Daoy (cell line): ENCODE measurements at regions not wholly inside any gene's neighbourhood (a gene's known extent, or its start where the extent isn't known, plus 50 kb on each side); places are given as distances from the start of the nearest gene placed in this dataset.

Experiments
- DNase-seq: peaks from one replicate; pipeline ENCODE4 v3.0.0-alpha.2; 2015; ENCODE audit warnings: low read depth

DNA sequence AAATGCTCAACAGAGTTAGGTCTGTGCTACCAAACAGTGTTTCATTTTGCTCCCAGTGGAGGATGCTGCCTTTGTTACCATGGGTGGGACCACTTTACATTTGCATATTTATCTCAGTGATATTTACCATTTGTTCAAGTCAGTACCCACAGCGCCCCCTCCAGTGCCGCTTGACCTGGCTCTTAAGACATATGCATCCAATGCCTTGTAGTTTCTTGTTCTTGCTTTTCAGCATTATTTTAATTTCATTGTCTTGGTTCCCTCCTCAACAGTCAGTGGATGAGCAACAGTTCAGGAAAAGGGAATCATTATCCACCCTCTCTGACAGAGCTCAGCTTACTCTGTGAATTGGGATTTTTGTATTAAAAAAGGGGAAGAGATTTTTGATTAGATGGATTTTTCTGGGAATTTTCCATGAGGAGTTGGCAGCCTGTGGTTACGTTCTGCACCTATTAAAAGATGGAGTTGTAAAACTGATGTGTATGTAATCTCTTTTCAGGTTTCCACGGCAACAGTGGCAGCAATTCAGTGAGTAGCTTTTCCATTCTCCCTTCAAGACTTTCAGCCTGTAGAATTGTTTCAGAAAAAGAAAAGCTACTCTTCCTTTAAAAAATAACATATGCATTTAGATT, 240.5 kb upstream of the DAAM1 start:
- DNase-seq, result peak; percentile 52

DNA sequence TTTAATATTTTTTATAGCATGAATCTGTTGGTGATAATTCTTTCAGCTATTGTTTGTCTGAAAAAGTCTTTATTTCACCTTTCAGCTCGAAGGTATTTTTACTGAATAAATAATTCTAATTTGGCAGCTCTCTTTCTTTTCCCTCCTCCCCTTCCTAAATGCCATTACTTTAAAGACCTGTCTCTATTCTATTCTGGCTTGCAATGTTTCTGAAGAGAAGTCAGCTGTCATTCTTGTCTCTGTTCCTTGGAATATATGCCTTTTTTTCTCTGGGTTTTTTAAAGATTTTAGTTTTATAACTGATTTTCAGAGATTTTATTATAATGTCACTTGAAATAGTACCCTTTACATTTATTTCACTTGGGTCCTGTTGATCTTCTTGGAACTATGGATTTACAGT, 237.9 kb upstream of the DAAM1 start:
- no peak for DNase-seq

DNA sequence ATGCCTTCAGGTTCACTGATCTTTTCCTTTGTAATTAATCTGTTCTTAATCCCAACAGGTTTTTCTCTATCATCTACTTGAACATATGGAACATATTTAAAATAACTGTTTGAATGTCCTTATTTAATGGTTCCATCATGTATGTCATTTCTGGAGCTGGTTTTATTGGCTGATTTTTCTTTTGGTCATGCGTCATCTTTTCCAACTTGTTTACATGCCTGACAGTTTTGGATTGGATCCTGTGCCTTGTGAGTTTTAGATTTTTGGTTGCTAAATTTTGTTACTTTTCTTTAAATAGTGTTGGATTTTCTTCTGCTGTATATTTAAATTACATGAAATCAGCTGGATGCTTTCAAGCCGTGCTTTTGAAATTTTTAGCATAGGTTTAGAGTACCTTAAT, 237.3 kb upstream of the DAAM1 start:
- no peak for DNase-seq

DNA sequence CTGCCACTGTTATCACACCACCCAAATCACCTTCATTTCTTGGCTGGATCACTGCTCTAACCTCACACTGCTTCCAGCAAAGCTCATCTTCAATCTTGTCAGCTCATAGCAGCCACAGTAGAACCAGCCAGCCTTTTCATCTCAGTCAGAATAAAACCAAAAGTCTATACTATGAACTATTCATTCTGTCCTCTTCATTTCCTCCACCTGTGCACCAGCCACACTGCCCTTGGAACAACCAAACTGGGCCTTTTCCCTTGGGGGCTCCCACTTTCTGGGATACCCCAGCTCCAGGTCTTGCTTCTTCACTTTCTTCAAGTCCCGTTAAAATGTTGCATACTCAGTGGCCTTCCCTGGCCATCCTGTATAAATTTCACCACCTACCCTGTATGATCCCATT, 234.4 kb upstream of the DAAM1 start:
- DNase-seq, result no peak

DNA sequence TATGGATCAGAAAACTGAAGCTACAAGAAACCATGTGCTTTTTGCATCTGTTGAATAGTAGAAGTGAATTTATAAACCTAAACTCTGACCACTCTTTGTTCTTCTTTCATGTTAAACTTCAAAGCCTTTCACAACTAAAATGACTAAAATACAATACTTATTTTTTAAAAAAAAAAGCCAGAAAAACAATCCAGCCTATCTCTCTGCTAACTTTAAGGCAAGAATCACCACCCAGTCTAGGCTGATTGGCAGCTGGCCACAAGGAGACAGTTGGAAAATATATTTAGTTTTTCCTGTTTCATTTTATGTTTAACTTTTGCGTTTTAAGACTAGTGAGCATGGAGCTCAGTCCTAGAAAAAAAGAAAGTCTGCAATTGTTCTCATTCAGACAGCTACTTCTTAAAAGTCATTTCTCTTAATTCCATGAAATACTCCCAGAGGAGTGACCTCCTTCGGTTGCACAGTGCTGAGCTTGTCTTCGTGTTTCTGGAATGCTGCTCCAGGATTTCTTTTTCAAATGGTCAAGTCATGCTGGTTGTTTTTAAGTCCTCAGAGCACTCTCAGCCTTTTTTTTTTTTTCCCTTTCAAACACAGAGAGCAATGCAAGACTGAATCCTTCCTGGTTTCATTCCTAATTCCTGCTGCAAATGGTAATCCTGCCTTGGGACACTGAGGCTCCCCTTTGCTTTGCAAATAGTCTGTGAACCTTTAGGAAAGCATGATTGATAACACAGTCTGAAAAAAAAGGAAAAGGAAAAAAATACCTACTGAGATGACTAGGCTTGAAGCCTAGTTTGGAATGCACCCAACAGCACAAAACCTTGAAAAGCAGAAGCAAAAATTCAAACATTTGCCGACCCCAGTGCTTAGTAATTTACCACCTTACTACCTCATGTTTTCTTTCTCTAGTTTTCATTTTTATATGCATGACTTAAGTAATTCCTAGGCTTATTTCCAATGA, 233.3 kb upstream of the DAAM1 start:
- DNase-seq, result no peak

DNA sequence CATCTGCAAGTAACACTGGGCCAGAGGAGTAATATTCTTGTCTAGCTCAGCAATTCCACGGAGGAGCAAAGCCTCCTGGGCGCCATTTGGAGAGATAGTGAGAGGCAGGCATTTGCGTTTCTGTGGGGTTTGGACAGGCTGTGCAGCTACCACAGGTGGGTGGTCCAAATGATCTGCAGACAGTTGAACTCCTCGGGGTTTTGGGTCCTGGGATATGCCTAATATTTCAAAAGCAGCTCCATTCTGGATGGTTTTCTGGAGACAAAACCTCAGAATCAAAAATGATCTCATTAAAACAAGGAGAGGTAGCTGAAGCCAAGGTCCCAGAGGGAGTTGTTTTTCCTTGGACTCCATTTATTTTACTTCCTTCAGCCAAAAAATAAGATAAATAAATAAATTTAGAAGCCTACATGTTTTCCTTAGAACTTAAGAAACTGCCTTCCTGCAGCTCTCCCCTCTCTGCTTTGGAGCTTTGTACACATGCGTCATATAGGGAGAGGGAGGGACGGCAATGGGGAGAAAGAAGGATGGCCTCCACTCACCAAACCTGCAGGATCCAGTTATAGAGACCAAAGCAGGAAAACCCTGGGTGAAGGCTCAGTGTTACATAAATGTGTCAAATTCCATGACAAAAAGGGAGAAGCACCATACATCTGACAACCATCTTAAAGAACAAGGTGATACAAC, 227.3 kb upstream of the DAAM1 start:
- DNase-seq, result no peak

DNA sequence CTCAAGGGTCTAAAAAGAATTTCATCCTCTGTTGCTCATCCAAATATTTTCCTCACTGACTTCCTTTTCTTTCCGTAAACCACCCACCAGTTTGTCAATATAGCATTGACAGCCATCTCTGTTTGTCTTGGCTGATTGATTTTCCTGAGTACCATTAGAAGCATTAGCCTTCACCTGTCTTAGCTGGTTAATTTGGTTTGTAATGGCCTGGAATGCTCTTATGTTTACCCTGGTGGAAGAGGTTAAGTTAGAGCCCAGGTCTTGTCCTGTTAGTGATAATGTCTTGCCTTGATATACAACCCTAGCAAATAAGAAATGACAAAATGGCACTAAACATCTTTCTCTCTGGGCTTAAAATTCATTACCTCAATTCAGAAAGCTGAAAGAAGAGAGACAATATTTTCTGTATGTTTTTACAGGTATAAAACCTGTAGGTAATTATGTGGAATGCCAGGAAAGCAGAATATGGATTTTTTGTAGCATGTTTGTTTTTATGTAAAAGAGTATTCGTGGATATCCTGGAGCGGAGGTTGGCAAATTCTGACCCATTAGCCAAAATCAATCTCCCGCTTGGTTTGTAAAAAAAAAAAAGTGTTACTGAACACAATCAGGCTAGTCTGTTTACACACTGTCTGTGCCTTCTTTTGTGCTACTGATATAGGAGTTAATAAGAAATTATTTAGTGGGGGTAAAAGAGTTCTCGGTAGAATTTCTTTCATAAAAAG, 224.4 kb upstream of the DAAM1 start:
- no peak for DNase-seq

DNA sequence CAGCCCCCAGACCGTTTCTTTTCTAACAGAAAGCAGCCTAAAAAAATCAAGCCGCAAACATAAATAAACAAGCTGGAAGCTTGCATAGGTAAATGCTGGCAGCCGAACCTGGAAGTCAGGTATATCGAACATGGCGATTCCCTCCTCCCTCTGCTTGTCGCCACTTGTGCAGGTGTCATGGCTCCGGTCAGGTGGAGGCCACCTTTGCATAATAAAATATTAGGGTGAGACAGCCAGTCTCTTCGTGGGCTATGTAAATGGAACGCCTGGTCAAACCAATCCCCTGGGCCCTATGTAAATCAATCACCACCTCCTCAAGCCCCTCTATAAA, 223.9 kb upstream of the DAAM1 start:
- no peak for DNase-seq

DNA sequence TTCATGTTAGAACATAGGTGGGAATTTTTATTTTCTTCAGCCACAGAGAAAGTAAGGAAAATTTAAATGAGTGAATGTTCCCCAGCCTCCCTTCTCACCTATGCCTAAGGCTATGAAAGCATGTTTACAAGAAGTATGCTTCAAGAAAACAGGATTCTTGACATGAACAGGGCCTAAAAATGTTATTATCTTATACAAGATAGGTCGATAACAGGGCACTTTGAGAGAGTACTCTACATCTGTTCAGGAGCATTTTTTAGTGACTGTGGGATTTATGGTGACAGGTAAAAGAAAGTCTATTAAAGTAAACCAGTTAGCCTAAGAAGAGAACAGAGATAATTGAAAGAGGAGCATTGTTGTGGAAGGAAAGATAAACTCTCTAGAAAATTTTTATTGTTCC, 222.9 kb upstream of the DAAM1 start:
- DNase-seq, result no peak

DNA sequence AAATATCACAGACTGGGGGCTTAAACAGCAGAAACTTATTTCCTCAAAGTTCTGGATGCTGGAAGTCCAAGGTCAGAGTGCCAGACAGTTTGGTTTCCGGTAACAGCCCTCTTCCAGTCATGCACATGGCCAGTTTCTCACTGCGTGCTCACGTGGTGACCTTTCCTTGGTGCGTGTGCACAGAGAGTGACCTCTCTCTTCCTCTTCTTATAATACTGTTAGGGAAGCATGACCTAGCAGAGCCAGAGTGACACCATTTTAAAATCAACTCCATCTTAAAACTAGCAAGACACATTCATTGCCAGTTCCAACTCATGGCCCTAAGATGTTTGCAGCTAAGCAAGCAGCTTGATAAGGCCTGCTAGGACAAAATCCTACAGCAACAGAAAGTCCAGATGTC, 221.5 kb upstream of the DAAM1 start:
- DNase-seq, result no peak

DNA sequence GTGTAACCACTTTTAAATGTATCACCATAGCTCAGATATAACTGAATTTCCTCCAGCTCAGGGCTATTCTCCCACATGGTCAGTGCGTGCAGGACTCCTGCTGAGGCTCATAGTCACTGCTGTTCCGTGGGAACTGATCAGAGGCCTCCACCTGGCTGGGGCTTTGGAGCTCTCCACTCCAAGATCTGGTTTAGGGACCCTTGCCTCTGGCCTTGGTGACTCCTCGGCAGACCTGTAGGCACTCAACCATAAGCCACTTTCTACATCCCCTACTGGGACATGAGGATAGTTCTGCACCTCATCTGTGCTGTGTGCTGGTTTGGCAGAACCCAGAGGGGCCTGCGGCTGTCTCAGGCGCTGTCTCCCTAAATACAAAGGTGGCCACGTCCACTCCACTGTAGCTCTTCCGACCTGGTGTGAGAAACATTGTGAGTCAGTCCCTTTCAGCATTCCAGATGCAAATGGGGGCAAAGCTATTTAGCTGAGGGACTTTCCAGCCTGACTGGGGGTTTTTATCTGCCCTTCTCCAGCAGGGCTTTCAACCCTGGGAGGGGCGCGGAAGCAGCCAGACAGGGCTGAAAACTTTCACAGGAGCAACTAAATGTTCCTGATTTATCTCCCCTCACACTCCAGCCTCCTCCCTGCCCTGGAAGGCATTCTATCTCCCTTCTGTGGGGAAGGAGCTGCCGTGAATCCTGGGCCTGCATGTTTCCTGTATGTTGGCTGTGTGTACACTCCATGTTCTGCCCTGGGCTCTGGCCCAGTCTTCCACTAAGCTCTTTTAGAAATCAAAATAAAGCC, 218.3 kb upstream of the DAAM1 start:
- peak; percentile 93 for DNase-seq

DNA sequence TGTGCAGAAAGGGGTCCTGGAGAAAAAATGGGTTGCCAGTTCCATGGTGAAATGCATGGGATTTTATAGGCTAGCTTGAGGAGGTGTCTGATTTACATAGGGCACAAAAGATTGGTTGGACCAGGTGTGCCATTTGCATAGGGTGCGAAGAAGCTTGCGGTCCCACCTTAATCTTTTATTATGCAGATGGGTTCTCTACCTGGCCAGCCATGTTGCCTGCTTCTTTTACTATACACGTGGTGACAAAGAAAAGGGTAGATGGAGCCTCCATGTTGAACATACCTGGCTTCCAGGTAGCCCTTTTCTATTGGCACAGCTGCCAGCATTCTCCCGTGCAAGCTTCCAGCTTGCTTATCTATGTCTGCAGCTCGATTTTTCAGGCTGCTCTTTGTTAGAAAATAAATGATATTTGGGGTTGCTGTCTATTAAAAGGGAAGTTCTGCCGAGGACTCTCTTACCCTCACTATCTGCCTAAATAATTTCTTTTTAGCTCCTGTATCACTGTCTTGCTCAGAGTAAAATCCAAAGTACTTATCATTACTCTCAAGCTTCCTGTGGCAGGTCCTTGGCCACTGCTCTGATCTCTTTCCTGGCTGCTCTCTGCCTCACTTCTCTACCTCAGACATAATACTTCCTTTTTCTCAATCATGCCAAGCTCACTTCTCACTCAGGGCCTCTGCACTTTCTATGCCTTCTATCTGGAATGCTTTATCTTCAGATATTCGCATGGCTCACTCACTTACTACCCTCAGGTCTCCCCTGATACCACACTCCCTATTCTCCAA, 216.0 kb upstream of the DAAM1 start:
- no peak for DNase-seq

DNA sequence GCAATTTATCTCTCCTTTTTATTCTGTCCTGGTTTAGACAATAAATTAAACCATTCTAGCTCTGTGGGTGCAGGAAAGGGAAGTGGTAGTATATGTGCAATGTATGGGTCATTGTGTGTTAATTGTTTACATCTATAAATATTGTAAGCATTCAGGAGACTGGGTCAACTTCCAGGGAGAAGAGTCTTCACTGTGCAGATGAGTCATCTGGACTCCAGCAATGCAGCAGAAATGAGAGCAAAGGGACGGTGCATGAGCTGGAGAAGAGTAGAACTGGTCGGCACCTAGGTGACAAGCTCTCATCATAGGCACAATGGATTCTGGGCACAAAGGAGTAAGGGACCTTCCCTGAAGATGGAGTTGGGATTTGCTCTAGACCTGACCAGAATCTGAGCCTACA, 211.1 kb upstream of the DAAM1 start:
- DNase-seq, result peak; percentile 31

GRCh38 chr14:58978343-58978742, 210.1 kb upstream of the DAAM1 start:
- no peak for DNase-seq

- DNase-seq, result no peak
These were observed 209.1 kb upstream of the DAAM1 start for GRCh38 chr14:58979325-58979724.

DNA sequence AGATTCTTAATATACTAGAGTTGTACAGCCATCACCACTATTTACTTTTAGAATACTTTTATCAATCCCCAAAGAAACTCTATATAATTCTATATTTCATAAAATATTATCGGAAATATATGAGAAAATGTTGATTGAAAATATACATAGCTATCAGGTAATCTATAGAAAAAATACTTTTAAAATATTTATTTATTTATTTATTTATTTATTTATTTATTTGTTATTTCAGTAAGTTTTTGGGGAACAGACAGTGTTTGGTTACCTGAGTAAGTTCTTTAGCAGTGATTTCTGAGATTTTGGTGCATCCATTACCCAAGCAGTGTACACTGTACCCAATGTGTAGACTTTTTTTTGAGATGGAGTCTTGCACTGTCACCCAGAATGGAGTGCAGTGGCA, 206.6 kb upstream of the DAAM1 start:
- DNase-seq, result no peak

DNA sequence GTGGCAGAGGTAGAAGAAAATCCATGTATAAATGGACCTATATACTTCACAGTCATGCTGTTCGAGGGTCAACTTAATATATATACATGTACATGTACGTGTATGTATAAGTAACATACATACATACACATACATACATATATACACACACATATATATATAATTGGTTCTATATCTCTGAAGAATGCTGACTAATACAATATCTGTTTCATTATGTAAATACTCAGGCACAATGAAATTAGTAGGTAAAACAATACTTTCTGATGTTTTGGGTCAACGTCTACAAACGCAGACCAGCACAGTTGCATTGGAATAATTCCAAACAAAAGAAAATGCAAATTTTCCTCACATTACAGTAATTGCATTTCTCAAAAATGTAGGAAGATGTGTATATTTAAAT, 202.7 kb upstream of the DAAM1 start:
- DNase-seq, result no peak

DNA sequence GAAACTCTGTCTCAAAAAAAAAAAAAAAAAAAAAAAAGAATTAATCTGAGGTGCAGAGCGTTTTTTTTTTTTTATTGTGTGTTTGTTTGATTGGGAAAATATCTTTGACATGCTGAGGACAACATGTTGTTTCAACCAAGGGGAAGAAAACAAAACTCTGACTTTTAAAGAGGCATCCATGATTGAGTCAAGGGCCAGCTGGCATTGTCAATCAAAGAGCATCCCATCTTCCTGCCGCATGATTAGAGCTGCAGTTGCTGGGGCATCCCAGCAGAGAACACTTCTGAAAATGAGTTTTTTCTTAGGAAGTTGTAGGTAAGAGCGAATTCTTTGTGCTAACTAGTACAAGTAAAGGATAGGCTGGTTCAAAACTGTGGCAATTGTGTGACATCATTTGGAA, 200.9 kb upstream of the DAAM1 start:
- DNase-seq, result no peak

- no peak for DNase-seq
These were observed 195.5 kb upstream of the DAAM1 start for GRCh38 chr14:58992935-58993334.

GRCh38 chr14:58994130-58994529, 194.3 kb upstream of the DAAM1 start:
- DNase-seq, result no peak

DNA sequence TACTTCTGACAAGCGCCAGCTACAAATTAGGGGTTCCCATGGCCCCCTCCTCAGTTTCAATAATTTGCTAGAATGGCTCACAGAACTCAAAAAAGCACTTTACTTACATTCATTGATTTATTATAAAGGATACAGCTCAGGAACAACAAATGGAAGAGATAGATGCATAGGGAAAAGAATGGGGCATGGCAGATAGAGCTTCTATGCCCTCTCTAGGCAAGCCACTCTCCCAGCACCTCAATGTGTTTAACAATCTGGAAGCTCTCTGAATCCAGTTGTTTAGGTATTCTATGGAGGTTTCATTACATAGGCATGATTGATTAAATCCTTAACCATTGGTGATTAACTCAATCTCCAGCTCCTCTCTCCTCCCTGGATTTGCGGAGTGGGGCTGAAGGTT, 184.5 kb upstream of the DAAM1 start:
- no peak for DNase-seq
